ENCODE measurements at regions not wholly inside any gene's neighbourhood (a gene's known extent, or its start where the extent isn't known, plus 50 kb on each side); places are given as distances from the start of the nearest gene placed in this dataset.

DNA sequence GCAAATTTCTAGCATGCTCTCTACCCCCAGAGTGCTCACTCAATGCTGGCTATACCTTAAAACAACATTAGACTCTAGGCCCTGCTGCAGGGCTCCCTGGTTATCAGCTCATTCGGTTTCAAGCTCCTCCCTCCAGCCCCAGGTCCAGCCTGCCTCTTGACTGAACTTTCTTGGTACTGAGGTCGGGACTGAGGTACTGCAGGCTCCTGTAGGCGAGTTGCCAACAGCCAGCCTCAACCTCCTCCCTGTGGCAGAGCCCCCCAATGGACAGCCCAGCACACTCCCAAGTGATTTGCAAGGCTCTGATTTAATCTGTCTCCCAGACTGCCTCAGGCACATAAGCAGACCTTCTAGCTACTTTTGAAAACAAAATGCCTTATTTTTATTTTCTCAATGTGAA is 73.6 kb upstream of the EIF3M start:
- TF ChIP-seq ZNF384 (IDR thresholded peaks at IDR 0.05) (no peak), BHLHE40 (IDR thresholded peaks at IDR 0.05; ENCODE audit: borderline replicate concordance) (no peak), ELF4 (IDR thresholded peaks at IDR 0.05) (no peak), LEF1 (IDR thresholded peaks at IDR 0.05; ENCODE audit: borderline replicate concordance) (no peak)
